ENCODE measurements at regions not wholly inside any gene's neighbourhood (a gene's known extent, or its start where the extent isn't known, plus 50 kb on each side); places are given as distances from the start of the nearest gene placed in this dataset.

DNA sequence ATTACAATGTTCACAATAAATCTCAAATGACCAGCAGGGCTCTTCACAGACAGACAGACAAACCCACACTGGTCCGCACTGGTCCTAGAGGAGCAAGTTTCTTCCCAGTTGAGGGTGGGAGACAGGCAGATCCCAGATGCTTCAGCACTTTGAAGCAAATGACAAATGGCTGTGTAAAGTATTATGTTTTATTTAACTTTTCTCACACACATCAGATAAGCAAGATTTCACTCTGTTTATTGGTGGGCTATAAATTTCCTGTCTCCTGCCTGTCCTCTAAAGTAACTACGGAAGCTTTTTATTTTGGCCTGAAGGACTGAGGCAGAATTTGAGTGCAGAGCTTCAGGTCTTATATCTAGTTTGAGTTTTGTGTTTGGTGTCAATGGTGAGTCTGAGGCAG, 174.7 kb upstream of the MTNR1B start (continued):
- TF ChIP-seq, protein P1, sequence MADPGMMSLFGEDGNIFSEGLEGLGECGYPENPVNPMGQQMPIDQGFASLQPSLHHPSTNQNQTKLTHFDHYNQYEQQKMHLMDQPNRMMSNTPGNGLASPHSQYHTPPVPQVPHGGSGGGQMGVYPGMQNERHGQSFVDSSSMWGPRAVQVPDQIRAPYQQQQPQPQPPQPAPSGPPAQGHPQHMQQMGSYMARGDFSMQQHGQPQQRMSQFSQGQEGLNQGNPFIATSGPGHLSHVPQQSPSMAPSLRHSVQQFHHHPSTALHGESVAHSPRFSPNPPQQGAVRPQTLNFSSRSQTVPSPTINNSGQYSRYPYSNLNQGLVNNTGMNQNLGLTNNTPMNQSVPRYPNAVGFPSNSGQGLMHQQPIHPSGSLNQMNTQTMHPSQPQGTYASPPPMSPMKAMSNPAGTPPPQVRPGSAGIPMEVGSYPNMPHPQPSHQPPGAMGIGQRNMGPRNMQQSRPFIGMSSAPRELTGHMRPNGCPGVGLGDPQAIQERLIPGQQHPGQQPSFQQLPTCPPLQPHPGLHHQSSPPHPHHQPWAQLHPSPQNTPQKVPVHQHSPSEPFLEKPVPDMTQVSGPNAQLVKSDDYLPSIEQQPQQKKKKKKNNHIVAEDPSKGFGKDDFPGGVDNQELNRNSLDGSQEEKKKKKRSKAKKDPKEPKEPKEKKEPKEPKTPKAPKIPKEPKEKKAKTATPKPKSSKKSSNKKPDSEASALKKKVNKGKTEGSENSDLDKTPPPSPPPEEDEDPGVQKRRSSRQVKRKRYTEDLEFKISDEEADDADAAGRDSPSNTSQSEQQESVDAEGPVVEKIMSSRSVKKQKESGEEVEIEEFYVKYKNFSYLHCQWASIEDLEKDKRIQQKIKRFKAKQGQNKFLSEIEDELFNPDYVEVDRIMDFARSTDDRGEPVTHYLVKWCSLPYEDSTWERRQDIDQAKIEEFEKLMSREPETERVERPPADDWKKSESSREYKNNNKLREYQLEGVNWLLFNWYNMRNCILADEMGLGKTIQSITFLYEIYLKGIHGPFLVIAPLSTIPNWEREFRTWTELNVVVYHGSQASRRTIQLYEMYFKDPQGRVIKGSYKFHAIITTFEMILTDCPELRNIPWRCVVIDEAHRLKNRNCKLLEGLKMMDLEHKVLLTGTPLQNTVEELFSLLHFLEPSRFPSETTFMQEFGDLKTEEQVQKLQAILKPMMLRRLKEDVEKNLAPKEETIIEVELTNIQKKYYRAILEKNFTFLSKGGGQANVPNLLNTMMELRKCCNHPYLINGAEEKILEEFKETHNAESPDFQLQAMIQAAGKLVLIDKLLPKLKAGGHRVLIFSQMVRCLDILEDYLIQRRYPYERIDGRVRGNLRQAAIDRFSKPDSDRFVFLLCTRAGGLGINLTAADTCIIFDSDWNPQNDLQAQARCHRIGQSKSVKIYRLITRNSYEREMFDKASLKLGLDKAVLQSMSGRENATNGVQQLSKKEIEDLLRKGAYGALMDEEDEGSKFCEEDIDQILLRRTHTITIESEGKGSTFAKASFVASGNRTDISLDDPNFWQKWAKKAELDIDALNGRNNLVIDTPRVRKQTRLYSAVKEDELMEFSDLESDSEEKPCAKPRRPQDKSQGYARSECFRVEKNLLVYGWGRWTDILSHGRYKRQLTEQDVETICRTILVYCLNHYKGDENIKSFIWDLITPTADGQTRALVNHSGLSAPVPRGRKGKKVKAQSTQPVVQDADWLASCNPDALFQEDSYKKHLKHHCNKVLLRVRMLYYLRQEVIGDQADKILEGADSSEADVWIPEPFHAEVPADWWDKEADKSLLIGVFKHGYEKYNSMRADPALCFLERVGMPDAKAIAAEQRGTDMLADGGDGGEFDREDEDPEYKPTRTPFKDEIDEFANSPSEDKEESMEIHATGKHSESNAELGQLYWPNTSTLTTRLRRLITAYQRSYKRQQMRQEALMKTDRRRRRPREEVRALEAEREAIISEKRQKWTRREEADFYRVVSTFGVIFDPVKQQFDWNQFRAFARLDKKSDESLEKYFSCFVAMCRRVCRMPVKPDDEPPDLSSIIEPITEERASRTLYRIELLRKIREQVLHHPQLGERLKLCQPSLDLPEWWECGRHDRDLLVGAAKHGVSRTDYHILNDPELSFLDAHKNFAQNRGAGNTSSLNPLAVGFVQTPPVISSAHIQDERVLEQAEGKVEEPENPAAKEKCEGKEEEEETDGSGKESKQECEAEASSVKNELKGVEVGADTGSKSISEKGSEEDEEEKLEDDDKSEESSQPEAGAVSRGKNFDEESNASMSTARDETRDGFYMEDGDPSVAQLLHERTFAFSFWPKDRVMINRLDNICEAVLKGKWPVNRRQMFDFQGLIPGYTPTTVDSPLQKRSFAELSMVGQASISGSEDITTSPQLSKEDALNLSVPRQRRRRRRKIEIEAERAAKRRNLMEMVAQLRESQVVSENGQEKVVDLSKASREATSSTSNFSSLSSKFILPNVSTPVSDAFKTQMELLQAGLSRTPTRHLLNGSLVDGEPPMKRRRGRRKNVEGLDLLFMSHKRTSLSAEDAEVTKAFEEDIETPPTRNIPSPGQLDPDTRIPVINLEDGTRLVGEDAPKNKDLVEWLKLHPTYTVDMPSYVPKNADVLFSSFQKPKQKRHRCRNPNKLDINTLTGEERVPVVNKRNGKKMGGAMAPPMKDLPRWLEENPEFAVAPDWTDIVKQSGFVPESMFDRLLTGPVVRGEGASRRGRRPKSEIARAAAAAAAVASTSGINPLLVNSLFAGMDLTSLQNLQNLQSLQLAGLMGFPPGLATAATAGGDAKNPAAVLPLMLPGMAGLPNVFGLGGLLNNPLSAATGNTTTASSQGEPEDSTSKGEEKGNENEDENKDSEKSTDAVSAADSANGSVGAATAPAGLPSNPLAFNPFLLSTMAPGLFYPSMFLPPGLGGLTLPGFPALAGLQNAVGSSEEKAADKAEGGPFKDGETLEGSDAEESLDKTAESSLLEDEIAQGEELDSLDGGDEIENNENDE (IDR thresholded peaks at IDR 0.05; ENCODE audit: low read depth, low read length) = no peak
- TF ChIP-seq, protein P2, sequence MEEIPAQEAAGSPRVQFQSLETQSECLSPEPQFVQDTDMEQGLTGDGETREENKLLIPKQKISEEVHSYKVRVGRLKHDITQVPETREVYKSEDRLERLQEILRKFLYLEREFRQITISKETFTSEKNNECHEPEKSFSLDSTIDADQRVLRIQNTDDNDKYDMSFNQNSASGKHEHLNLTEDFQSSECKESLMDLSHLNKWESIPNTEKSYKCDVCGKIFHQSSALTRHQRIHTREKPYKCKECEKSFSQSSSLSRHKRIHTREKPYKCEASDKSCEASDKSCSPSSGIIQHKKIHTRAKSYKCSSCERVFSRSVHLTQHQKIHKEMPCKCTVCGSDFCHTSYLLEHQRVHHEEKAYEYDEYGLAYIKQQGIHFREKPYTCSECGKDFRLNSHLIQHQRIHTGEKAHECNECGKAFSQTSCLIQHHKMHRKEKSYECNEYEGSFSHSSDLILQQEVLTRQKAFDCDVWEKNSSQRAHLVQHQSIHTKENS (CRISPR knock-in tag; IDR thresholded peaks at IDR 0.05) = no peak
- TF ChIP-seq NFATC3 (IDR thresholded peaks at IDR 0.05) = no peak

Data from K562 (cell line).